ENCODE measurements at regions not wholly inside any gene's neighbourhood (a gene's known extent, or its start where the extent isn't known, plus 50 kb on each side); places are given as distances from the start of the nearest gene placed in this dataset.

- no peak for DNase-seq (ENCODE audit: low read depth)
Measured at GRCh38 chr10:3723766-3724165, 61.2 kb downstream of the KLF6 start.

GRCh38 chr10:3720228-3721019, 64.6 kb downstream of the KLF6 start:
- DNase-seq (ENCODE audit: low read depth) = no peak

GRCh38 chr10:3719024-3719843, 65.8 kb downstream of the KLF6 start:
- no peak for DNase-seq (ENCODE audit: low read depth)

GRCh38 chr10:3716093-3716492, 68.9 kb downstream of the KLF6 start:
- no peak for DNase-seq (ENCODE audit: low read depth)

- no peak for DNase-seq (ENCODE audit: low read depth)
Measured at GRCh38 chr10:3714967-3715366, 70.0 kb downstream of the KLF6 start.

GRCh38 chr10:3714531-3714930, 70.5 kb downstream of the KLF6 start:
- no peak for DNase-seq (ENCODE audit: low read depth)

- no peak for DNase-seq (ENCODE audit: low read depth)
Measured at GRCh38 chr10:3712707-3713106, 72.3 kb downstream of the KLF6 start.

- no peak for DNase-seq (ENCODE audit: low read depth)
Measured at GRCh38 chr10:3711918-3712317, 73.1 kb downstream of the KLF6 start.

GRCh38 chr10:3710764-3711163, 74.2 kb downstream of the KLF6 start:
- DNase-seq (ENCODE audit: low read depth) = no peak

- DNase-seq (ENCODE audit: low read depth) = no peak
Measured at GRCh38 chr10:3709456-3710060, 75.5 kb downstream of the KLF6 start.

- DNase-seq (ENCODE audit: low read depth) = no peak
Measured at GRCh38 chr10:3708852-3709251, 76.2 kb downstream of the KLF6 start.

GRCh38 chr10:3704565-3705325, 80.3 kb downstream of the KLF6 start:
- no peak for DNase-seq (ENCODE audit: low read depth)

- no peak for DNase-seq (ENCODE audit: low read depth)
Measured at GRCh38 chr10:3702569-3702968, 82.4 kb downstream of the KLF6 start.

- no peak for DNase-seq (ENCODE audit: low read depth)
Measured at GRCh38 chr10:3702056-3702546, 82.9 kb downstream of the KLF6 start.

GRCh38 chr10:3701491-3701890, 83.5 kb downstream of the KLF6 start:
- no peak for DNase-seq (ENCODE audit: low read depth)

GRCh38 chr10:3700531-3701076, 84.4 kb downstream of the KLF6 start:
- no peak for DNase-seq (ENCODE audit: low read depth)

- no peak for DNase-seq (ENCODE audit: low read depth)
Measured at GRCh38 chr10:3699916-3700315, 85.1 kb downstream of the KLF6 start.

GRCh38 chr10:3698312-3698711, 86.7 kb downstream of the KLF6 start:
- DNase-seq (ENCODE audit: low read depth) = no peak

GRCh38 chr10:3693698-3694080, 91.3 kb downstream of the KLF6 start:
- no peak for DNase-seq (ENCODE audit: low read depth)

- no peak for DNase-seq (ENCODE audit: low read depth)
Measured at GRCh38 chr10:3693022-3693697, 91.8 kb downstream of the KLF6 start.

- no peak for DNase-seq (ENCODE audit: low read depth)
Measured at GRCh38 chr10:3692387-3692999, 92.5 kb downstream of the KLF6 start.
